K562 (cell line): ENCODE measurements at regions not wholly inside any gene's neighbourhood (a gene's known extent, or its start where the extent isn't known, plus 50 kb on each side); places are given as distances from the start of the nearest gene placed in this dataset.

Experiments used
- ATAC-seq: fragments of 200-7000 bp; cut with Tn5 transposase; 3 replicates; pipeline ENCODE4 v1.9.1; 2020; ENCODE audit warnings: moderate library complexity
- BruUV-seq: library from RNA; stranded (reverse); fragments of 400-500 nt; replicated peaks from 2 replicates; lab custom pipeline; 2021; lab: Mats Ljungman, UMichigan
- CTCF ChIA-PET: fragments of 300-600 bp; formaldehyde crosslinking; extraction: SDS; loops from one replicate; lab custom pipeline; 2021; ENCODE audit warnings: low intra/inter-chr PET ratio; lab: Yijun Ruan, JAX
- POLR2A ChIA-PET: fragments of 300-600, 350-650 bp; sonication (Branson Sonifier 250); formaldehyde crosslinking; extraction: SDS; loops from one replicate; lab custom pipeline; 2021; ENCODE audit warnings: antibody characterized with exemption, inconsistent platforms; lab: Yijun Ruan, JAX
- DNase-seq, 4 experiments: peaks; one replicate each; pipeline versions ENCODE4 v3.0.0 to v3.0.0-alpha.2; 2011 to 2018; ENCODE audit warnings: low spot score in 3 of 4, mixed read lengths in 3 of 4; ENCODE audit errors: extremely low read depth in 1 of 4
- FAIRE-seq: peaks from 2 replicates; lab custom pipeline; 2011; peaks lifted over from hg19 to GRCh38; lab: Jason Lieb, UNC
- H2AFZ ChIP-seq: 2 replicates; pipeline ENCODE4 v1.6.0; 2011; ENCODE audit warnings: low read depth, low read length, control low read depth, inconsistent platforms
- H3K27ac ChIP-seq: fragments of 200-600 bp; 3 replicates; pipeline ENCODE4 v1.8.0; 2011; ENCODE audit warnings: low read depth, mild to moderate bottlenecking, control low read depth, inconsistent platforms, low read length, moderate library complexity, mixed read lengths; ENCODE audit errors: extremely low read depth
- H3K27me3 ChIP-seq, 2 experiments: fragments of 300-600 bp in 1 of 2; 2 replicates in 1 of 2; 3 replicates in 1 of 2; pipeline versions ENCODE4 v1.6.0 to v1.8.0; 2011; ENCODE audit warnings: inconsistent platforms in 2 of 2, low read length in 2 of 2, mild to moderate bottlenecking in 1 of 2, mixed read lengths in 1 of 2, moderate library complexity in 1 of 2; ENCODE audit not compliant: control insufficient read depth in 2 of 2, insufficient read depth in 2 of 2
- H3K36me3 ChIP-seq: fragments of 300-600 bp; 3 replicates; pipeline ENCODE4 v1.8.0; 2011; ENCODE audit warnings: mild to moderate bottlenecking, low read length, inconsistent platforms; ENCODE audit not compliant: control insufficient read depth, insufficient read depth
- H3K4me1 ChIP-seq, 2 experiments: fragments of 200-600 bp in 1 of 2; replicated peaks in 1 of 2; 2 replicates in 1 of 2; 3 replicates in 1 of 2; pipeline versions ENCODE4 v1.5.1 to v1.8.0; 2011; ENCODE audit warnings: inconsistent platforms in 2 of 2, low read length in 2 of 2, mild to moderate bottlenecking in 1 of 2, mixed read lengths in 1 of 2, moderate library complexity in 1 of 2; ENCODE audit not compliant: control insufficient read depth in 2 of 2, insufficient read depth in 2 of 2
- H3K4me2 ChIP-seq: 2 replicates; pipeline ENCODE4 v1.6.1; 2011; ENCODE audit warnings: low read length, control low read depth, inconsistent platforms, mixed read lengths; ENCODE audit not compliant: insufficient read depth
- H3K4me3 ChIP-seq: fragments of 200-600 bp; sonication (generic), shearing (Covaris generic); 2 replicates; pipeline ENCODE4 v1.5.1; 2016; ENCODE audit warnings: control low read depth, inconsistent platforms
- H3K79me2 ChIP-seq: fragments of 200-600 bp; 3 replicates; pipeline ENCODE4 v1.8.0; 2011; ENCODE audit warnings: low read length, inconsistent platforms; ENCODE audit not compliant: control insufficient read depth, insufficient read depth
- H3K9ac ChIP-seq, 2 experiments: 2 replicates each; pipeline versions ENCODE4 v1.6.0 to v1.6.1; 2011; ENCODE audit warnings: low read depth in 2 of 2, low read length in 2 of 2, control low read depth in 1 of 2, inconsistent platforms in 1 of 2, mild to moderate bottlenecking in 1 of 2, mixed read lengths in 1 of 2; ENCODE audit not compliant: insufficient read depth in 1 of 2
- H3K9me1 ChIP-seq: one replicate; pipeline ENCODE4 v1.6.0; 2011; ENCODE audit warnings: inconsistent platforms, mild to moderate bottlenecking, low read length, moderate library complexity; ENCODE audit not compliant: control insufficient read depth, insufficient read depth
- H3K9me3 ChIP-seq: replicated peaks from 2 replicates; pipeline ENCODE4 v1.5.1; 2011; ENCODE audit warnings: low read depth, low read length, inconsistent platforms; ENCODE audit not compliant: control insufficient read depth, insufficient read depth
- H4K20me1 ChIP-seq: replicated peaks from 2 replicates; pipeline ENCODE4 v1.6.1; 2011; ENCODE audit warnings: low read length, inconsistent platforms, mixed read lengths; ENCODE audit not compliant: control insufficient read depth, insufficient read depth
- BRD4 ChIP-seq: fragments of 200-600 bp; sonication (generic); IDR thresholded peaks from 2 replicates; pipeline ENCODE4 v1.6.1; 2017; ENCODE audit warnings: inconsistent platforms
- DMBX1 ChIP-seq: fragments of 250-450 bp; sonication (Bioruptor Pico); IDR thresholded peaks from 2 replicates; pipeline ENCODE4 v1.8.0; 2022; ENCODE audit warnings: inconsistent platforms, mild to moderate bottlenecking, moderate library complexity, borderline replicate concordance
- HINFP ChIP-seq: fragments of 450-650 bp; conservative IDR thresholded peaks from 2 replicates; pipeline ENCODE4 v1.6.1; 2016; ENCODE audit warnings: missing genetic modification characterization, low read depth, mild to moderate bottlenecking, control low read depth, missing compliant biosample characterization
- NFIX ChIP-seq: fragments of 250-450 bp; sonication (Bioruptor Pico); IDR thresholded peaks from 2 replicates; pipeline ENCODE4 v1.4.0; 2020; ENCODE audit warnings: low read depth, mild to moderate bottlenecking, moderate library complexity
- RBM14 ChIP-seq: fragments of 200-400 bp; formaldehyde crosslinking; IDR thresholded peaks from 2 replicates; pipeline ENCODE4 v1.6.1; 2018; ENCODE audit warnings: low read depth, mild to moderate bottlenecking, low read length, moderate library complexity, borderline replicate concordance; ENCODE audit not compliant: insufficient read depth
- TAF9B ChIP-seq: fragments of 450-650 bp; IDR thresholded peaks from 2 replicates; pipeline ENCODE4 v1.6.1; 2018; ENCODE audit warnings: mild to moderate bottlenecking; ENCODE audit not compliant: partially characterized antibody
- WGBS: fragments of 100-300 bp; shearing (Covaris generic); methylation state at CpG from one replicate; pipeline ENCODE4 v1.1.6; 2016; ENCODE audit warnings: low coverage, mixed read lengths; ENCODE audit not compliant: insufficient coverage; ENCODE audit errors: missing lambda C conversion rate; 5-methylcytosine and 5-hydroxymethylcytosine counted together
- in situ Hi-C: fragments of 300-500 bp; cut with MboI; formaldehyde crosslinking; loops from 4 replicates; pipeline ENCODE4 v1.15.0; 2018; ENCODE audit warnings: inconsistent platforms, mixed read lengths
- intact Hi-C: fragments of 100-400 bp; cut with micrococcal nuclease; formaldehyde crosslinking; loops from 2 replicates; pipeline ENCODE4 v1.14.2; 2022

- no peak for FAIRE-seq
These were observed 198.7 kb downstream of the SPP2 start for GRCh38 chr2:234249034-234249735.

More at GRCh38 chr2:234249034-234249735, 198.7 kb downstream of the SPP2 start:
- Histone ChIP-seq H3K4me3 (no peak overlapping the region), H3K36me3 (no peaks in the 10 kb centered on the region), H3K79me2 (no peaks in the 10 kb centered on the region), H3K4me2 (no peak overlapping the region), H3K9me3 (no peaks in the 10 kb centered on the region), H4K20me1 (no peaks in the 10 kb centered on the region), H2AFZ (no peak overlapping the region), H3K9ac (no peak overlapping the region), H3K9me1 (no peaks in the 10 kb centered on the region), H3K4me1 (no peaks in the 10 kb centered on the region), H3K27me3 (no peaks in the 10 kb centered on the region), H3K27ac (no peak overlapping the region)
- in situ Hi-C loops = no loop called here
- 0% methylated on average over 5 of the region's 5 CpGs for WGBS
- intact Hi-C loops = no loop called here
- TF ChIP-seq HINFP (tag) (no peak), TAF9B (no peak), DMBX1 (no peak), NFIX (no peak), RBM14 (no peak), BRD4 (no peak)
- POLR2A ChIA-PET = no interaction called here
- DNase-seq (no peak), ATAC-seq (no peak)
- CTCF ChIA-PET = no interaction called here
- BruUV-seq = no TSS peak
